Activated T-helper 1 cell treated with anti-CD3 and anti-CD28 coated beads, Interleukin-12 subunit alpha, Interleukin-12 subunit beta, Interleukin-2, Interleukin-4 antibody, amounts not matched to agents 30 ng/mL and 10 ng/mL and 1 ng/mL, durations not matched to agents 14 hours and 24 hours and 36 hours (primary cell): ENCODE measurements at regions not wholly inside any gene's neighbourhood (a gene's known extent, or its start where the extent isn't known, plus 50 kb on each side); places are given as distances from the start of the nearest gene placed in this dataset.
"Not testable (repeated sequence)": the region's sequence is repeated elsewhere in the genome, so short reads cannot be mapped to it uniquely, and the experiment has no call there.

Experiments
- DNase-seq: peaks from one replicate; pipeline ENCODE4 v3.0.0; 2021; ENCODE audit warnings: low spot score
- H3K27ac Mint-ChIP-seq: one replicate; pipeline ENCODE4 v1.8.0; 2021; ENCODE audit warnings: mild to moderate bottlenecking, mixed read lengths
- H3K27me3 Mint-ChIP-seq: one replicate; pipeline ENCODE4 v1.8.0; 2022; ENCODE audit warnings: mild to moderate bottlenecking, moderate library complexity, mixed read lengths; ENCODE audit not compliant: insufficient read depth
- H3K36me3 Mint-ChIP-seq: one replicate; pipeline ENCODE4 v1.8.0; 2021; ENCODE audit warnings: low read depth, mixed read lengths
- H3K4me1 Mint-ChIP-seq: one replicate; pipeline ENCODE4 v1.8.0; 2021; ENCODE audit warnings: low read depth, mixed read lengths
- H3K4me3 Mint-ChIP-seq: one replicate; pipeline ENCODE4 v1.8.0; 2021; ENCODE audit warnings: mild to moderate bottlenecking, moderate library complexity, mixed read lengths
- H3K9me3 Mint-ChIP-seq: one replicate; pipeline ENCODE4 v1.8.0; 2021; ENCODE audit warnings: mixed read lengths
- intact Hi-C: fragments of 100-400 bp; cut with micrococcal nuclease; formaldehyde crosslinking; loops from one replicate; pipeline ENCODE4 v1.15.1; 2024

GRCh38 chr12:73817161-73817560 is 720.5 kb upstream of the ATXN7L3B start:
- H3K4me3 Mint-ChIP-seq: no peak overlapping the region
- DNase-seq: no peak

GRCh38 chr12:73833746-73834145 is 703.9 kb upstream of the ATXN7L3B start:
- Mint-ChIP-seq H3K27ac (no peak overlapping the region), H3K4me3 (no peak overlapping the region), H3K36me3 (no peaks in the 10 kb centered on the region), H3K4me1 (no peaks in the 10 kb centered on the region), H3K9me3 (peaks cover 8% of the 10 kb centered on the region), H3K27me3 (no peaks in the 10 kb centered on the region)
- DNase-seq: no peak
- intact Hi-C loops: no loop called here

More at GRCh38 chr12:73817161-73817560, 720.5 kb upstream of the ATXN7L3B start:
- Mint-ChIP-seq H3K9me3 (peaks cover 8% of the 10 kb centered on the region), H3K36me3 (no peaks in the 10 kb centered on the region), H3K27ac (no peak overlapping the region), H3K27me3 (no peaks in the 10 kb centered on the region), H3K4me1 (no peaks in the 10 kb centered on the region)
- intact Hi-C loops: no loop called here

GRCh38 chr12:73841963-73842362 is 695.7 kb upstream of the ATXN7L3B start:
- DNase-seq: no peak
- Mint-ChIP-seq H3K36me3 (no peaks in the 10 kb centered on the region), H3K27ac (no peak overlapping the region), H3K4me3 (no peak overlapping the region), H3K9me3 (no peaks in the 10 kb centered on the region), H3K4me1 (no peaks in the 10 kb centered on the region), H3K27me3 (no peaks in the 10 kb centered on the region)
- intact Hi-C loops: no loop called here

GRCh38 chr12:73863546-73863945 is 674.1 kb upstream of the ATXN7L3B start:
- DNase-seq: no peak
- intact Hi-C loops: no loop called here
- Mint-ChIP-seq H3K27me3 (no peaks in the 10 kb centered on the region), H3K36me3 (no peaks in the 10 kb centered on the region), H3K4me1 (no peaks in the 10 kb centered on the region), H3K9me3 (no peaks in the 10 kb centered on the region), H3K4me3 (no peak overlapping the region), H3K27ac (no peak overlapping the region)

- Mint-ChIP-seq H3K27me3 (no peaks in the 10 kb centered on the region), H3K9me3 (no peaks in the 10 kb centered on the region), H3K4me3 (no peak overlapping the region), H3K27ac (no peak overlapping the region), H3K4me1 (no peaks in the 10 kb centered on the region), H3K36me3 (no peaks in the 10 kb centered on the region)
- intact Hi-C loops: no loop called here
- no peak for DNase-seq
Observed at GRCh38 chr12:73867147-73867546, 670.5 kb upstream of the ATXN7L3B start.

GRCh38 chr12:73877291-73877690 is 660.3 kb upstream of the ATXN7L3B start:
- DNase-seq, H3K36me3 Mint-ChIP-seq, H3K9me3 Mint-ChIP-seq, intact Hi-C loops, H3K27ac Mint-ChIP-seq, H3K4me3 Mint-ChIP-seq, H3K4me1 Mint-ChIP-seq, H3K27me3 Mint-ChIP-seq: not testable (repeated sequence)

- Mint-ChIP-seq H3K36me3 (no peaks in the 10 kb centered on the region), H3K4me3 (no peak overlapping the region), H3K9me3 (no peaks in the 10 kb centered on the region), H3K27ac (no peak overlapping the region), H3K27me3 (no peaks in the 10 kb centered on the region), H3K4me1 (no peaks in the 10 kb centered on the region)
- intact Hi-C loops: no loop called here
- no peak for DNase-seq
Observed at GRCh38 chr12:73892201-73892600, 645.4 kb upstream of the ATXN7L3B start.

- Mint-ChIP-seq H3K36me3 (no peaks in the 10 kb centered on the region), H3K4me1 (no peaks in the 10 kb centered on the region), H3K27ac (no peak overlapping the region), H3K27me3 (no peaks in the 10 kb centered on the region), H3K9me3 (no peaks in the 10 kb centered on the region), H3K4me3 (no peak overlapping the region)
- intact Hi-C loops: no loop called here
- no peak for DNase-seq
Observed at GRCh38 chr12:73898645-73899044, 639.0 kb upstream of the ATXN7L3B start.

GRCh38 chr12:73902260-73902659 is 635.4 kb upstream of the ATXN7L3B start:
- no peak for DNase-seq
- no peak overlapping the region for H3K4me3 Mint-ChIP-seq
- no peaks in the 10 kb centered on the region for H3K27me3 Mint-ChIP-seq
- H3K9me3 Mint-ChIP-seq: no peaks in the 10 kb centered on the region
- no peaks in the 10 kb centered on the region for H3K4me1 Mint-ChIP-seq
- no peak overlapping the region for H3K27ac Mint-ChIP-seq
- intact Hi-C loops: no loop called here
- no peaks in the 10 kb centered on the region for H3K36me3 Mint-ChIP-seq

- H3K27ac Mint-ChIP-seq: no peak overlapping the region
- no peaks in the 10 kb centered on the region for H3K36me3 Mint-ChIP-seq
- no peaks in the 10 kb centered on the region for H3K27me3 Mint-ChIP-seq
- H3K4me1 Mint-ChIP-seq: no peaks in the 10 kb centered on the region
- no peak overlapping the region for H3K4me3 Mint-ChIP-seq
- no peaks in the 10 kb centered on the region for H3K9me3 Mint-ChIP-seq
- no peak for DNase-seq
- intact Hi-C loops: no loop called here
Observed at GRCh38 chr12:73906757-73907156, 630.9 kb upstream of the ATXN7L3B start.

GRCh38 chr12:73935817-73936216 is 601.8 kb upstream of the ATXN7L3B start:
- Mint-ChIP-seq H3K27me3 (no peaks in the 10 kb centered on the region), H3K4me3 (no peak overlapping the region), H3K36me3 (no peaks in the 10 kb centered on the region), H3K27ac (no peak overlapping the region), H3K9me3 (no peaks in the 10 kb centered on the region), H3K4me1 (no peaks in the 10 kb centered on the region)
- DNase-seq: no peak
- intact Hi-C loops: no loop called here

GRCh38 chr12:73947326-73948026 is 590.2 kb upstream of the ATXN7L3B start:
- intact Hi-C loops: no loop called here
- no peak for DNase-seq
- H3K4me3 Mint-ChIP-seq: no peak overlapping the region
- H3K27ac Mint-ChIP-seq: no peak overlapping the region
- H3K36me3 Mint-ChIP-seq: no peaks in the 10 kb centered on the region
- no peaks in the 10 kb centered on the region for H3K4me1 Mint-ChIP-seq
- H3K27me3 Mint-ChIP-seq: no peaks in the 10 kb centered on the region
- H3K9me3 Mint-ChIP-seq: no peaks in the 10 kb centered on the region

GRCh38 chr12:73950507-73950906 is 587.1 kb upstream of the ATXN7L3B start:
- Mint-ChIP-seq H3K9me3 (no peaks in the 10 kb centered on the region), H3K27ac (no peak overlapping the region), H3K36me3 (no peaks in the 10 kb centered on the region), H3K4me1 (no peaks in the 10 kb centered on the region), H3K27me3 (no peaks in the 10 kb centered on the region), H3K4me3 (no peak overlapping the region)
- no peak for DNase-seq
- intact Hi-C loops: no loop called here
